Suprapubic skin (tissue), 4 donors: ENCODE measurements at regions not wholly inside any gene's neighbourhood (a gene's known extent, or its start where the extent isn't known, plus 50 kb on each side); places are given as distances from the start of the nearest gene placed in this dataset.
"Not testable (repeated sequence)": the region's sequence is repeated elsewhere in the genome, so short reads cannot be mapped to it uniquely, and the experiment has no call there.

Experiments used
- DNase-seq, 2 donors: peaks; one replicate each; pipeline ENCODE4 v3.0.0-alpha.2; 2019; ENCODE audit warnings: low spot score in 2 of 2
- H3K27ac ChIP-seq: fragments of 200-600 bp; sonication (generic); one replicate; pipeline ENCODE4 v1.5.1; 2019
- H3K27me3 ChIP-seq: fragments of 200-600 bp; sonication (generic); one replicate; pipeline ENCODE4 v1.5.1; 2019
- H3K36me3 ChIP-seq: fragments of 200-600 bp; sonication (generic); one replicate; pipeline ENCODE4 v1.5.1; 2019
- H3K4me1 ChIP-seq: fragments of 200-600 bp; sonication (generic); one replicate; pipeline ENCODE4 v1.5.1; 2019
- H3K4me3 ChIP-seq: fragments of 200-600 bp; sonication (generic); one replicate; pipeline ENCODE4 v1.5.1; 2019; ENCODE audit warnings: mild to moderate bottlenecking
- H3K9me3 ChIP-seq: fragments of 200-600 bp; sonication (generic); one replicate; pipeline ENCODE4 v1.5.1; 2019
- CTCF ChIP-seq, 2 donors: fragments of 200-600 bp in 1 of 2; fragments of 450-650 bp in 1 of 2; sonication (generic) in 1 of 2; IDR thresholded peaks; one replicate each; pipeline ENCODE4 v1.5.1; 2016 to 2019; ENCODE audit warnings: antibody characterized with exemption in 2 of 2, mild to moderate bottlenecking in 1 of 2, moderate library complexity in 1 of 2
- EP300 ChIP-seq: sonication (generic); formaldehyde crosslinking; IDR thresholded peaks from one replicate; pipeline ENCODE4 v1.6.1; 2017; ENCODE audit warnings: antibody characterized with exemption
- POLR2A ChIP-seq, 2 donors: fragments of 450-650 bp; IDR thresholded peaks; one replicate each; pipeline ENCODE4 v1.6.1; 2017; ENCODE audit warnings: antibody characterized with exemption in 2 of 2, mild to moderate bottlenecking in 2 of 2, moderate library complexity in 2 of 2
- POLR2AphosphoS5 ChIP-seq, 3 donors: sonication (generic); formaldehyde crosslinking; IDR thresholded peaks; one replicate each; pipeline ENCODE4 v1.6.1; 2017; ENCODE audit warnings: antibody characterized with exemption in 3 of 3
- WGBS: methylation state at CpG from one replicate; pipeline ENCODE4 v1.1.5; 2018; 5-methylcytosine and 5-hydroxymethylcytosine counted together

- H3K27ac ChIP-seq, result no peak overlapping the region
- no peak for DNase-seq
- no peaks in the 10 kb centered on the region for H3K9me3 ChIP-seq
- TF ChIP-seq EP300 (no peak), POLR2AphosphoS5 (IDR thresholded peaks at IDR 0.05) (no peak), CTCF (IDR thresholded peaks at IDR 0.05) (no peak), POLR2A (IDR thresholded peaks at IDR 0.05) (no peak)
- no peak overlapping the region for H3K4me3 ChIP-seq
- 85% methylated on average over 22 of the region's 26 CpGs for WGBS
- peaks cover 15% of the 10 kb centered on the region for H3K4me1 ChIP-seq
- no peaks in the 10 kb centered on the region for H3K36me3 ChIP-seq
- peaks cover 10% of the 10 kb centered on the region for H3K27me3 ChIP-seq
Measured at GRCh38 chr22:48499456-48500425, 1327.9 kb downstream of the BRD1 start.

- WGBS, result 43% methylated on average over 22 of the region's 26 CpGs
- DNase-seq, result no peak
- Histone ChIP-seq H3K4me1 (peaks cover 14% of the 10 kb centered on the region), H3K36me3 (no peaks in the 10 kb centered on the region), H3K27ac (no peak overlapping the region), H3K27me3 (peaks cover 11% of the 10 kb centered on the region), H3K4me3 (no peak overlapping the region), H3K9me3 (no peaks in the 10 kb centered on the region)
- TF ChIP-seq CTCF (IDR thresholded peaks at IDR 0.05) (no peak), POLR2AphosphoS5 (IDR thresholded peaks at IDR 0.05) (no peak), POLR2A (IDR thresholded peaks at IDR 0.05) (no peak), EP300 (no peak)
Measured at GRCh38 chr22:48498526-48499331, 1328.9 kb downstream of the BRD1 start.

- DNase-seq, result peak in 1 of 2 donors; percentile 14
- H3K4me1 ChIP-seq, result peaks cover 10% of the 10 kb centered on the region
- H3K4me3 ChIP-seq, H3K36me3 ChIP-seq, H3K27ac ChIP-seq, H3K27me3 ChIP-seq, H3K9me3 ChIP-seq: not testable (repeated sequence)
- 55% methylated on average over 7 of the region's 16 CpGs for WGBS
Measured at GRCh38 chr22:48497743-48498520, 1329.7 kb downstream of the BRD1 start.

- H3K9me3 ChIP-seq, result no peaks in the 10 kb centered on the region
- H3K27ac ChIP-seq, result no peak overlapping the region
- no peak overlapping the region for H3K4me3 ChIP-seq
- DNase-seq, result peak in 1 of 2 donors; percentile 50
- no peaks in the 10 kb centered on the region for H3K36me3 ChIP-seq
- peaks cover 13% of the 10 kb centered on the region for H3K27me3 ChIP-seq
- H3K4me1 ChIP-seq, result peaks cover 12% of the 10 kb centered on the region
- no CpG with 5 or more reads among the region's 30 CpGs for WGBS
- TF ChIP-seq CTCF (IDR thresholded peaks at IDR 0.05) (no peak), POLR2A (IDR thresholded peaks at IDR 0.05) (no peak), EP300 (no peak), POLR2AphosphoS5 (IDR thresholded peaks at IDR 0.05) (no peak)
Measured at GRCh38 chr22:48496987-48497650, 1330.6 kb downstream of the BRD1 start.

GRCh38 chr22:48496226-48496845 lies 1331.3 kb downstream of the BRD1 start:
- DNase-seq, result peak in 1 of 2 donors; percentile 63
- H3K9me3 ChIP-seq, result no peaks in the 10 kb centered on the region
- TF ChIP-seq POLR2A (IDR thresholded peaks at IDR 0.05) (no peak), CTCF (IDR thresholded peaks at IDR 0.05) (no peak), EP300 (no peak), POLR2AphosphoS5 (IDR thresholded peaks at IDR 0.05) (no peak)
- H3K4me3 ChIP-seq, result no peak overlapping the region
- WGBS, result 84% methylated on average over 3 of the region's 16 CpGs
- H3K4me1 ChIP-seq, result peaks cover 16% of the 10 kb centered on the region
- no peaks in the 10 kb centered on the region for H3K36me3 ChIP-seq
- peaks cover 18% of the 10 kb centered on the region for H3K27me3 ChIP-seq
- no peak overlapping the region for H3K27ac ChIP-seq
